ENCODE measurements at regions not wholly inside any gene's neighbourhood (a gene's known extent, or its start where the extent isn't known, plus 50 kb on each side); places are given as distances from the start of the nearest gene placed in this dataset.

GRCh38 chr10:3016016-3016415 is 51.3 kb upstream of the PFKP start:
- DNase-seq, result no peak

GRCh38 chr10:3014968-3015367 is 52.4 kb upstream of the PFKP start:
- no peak for DNase-seq

DNA sequence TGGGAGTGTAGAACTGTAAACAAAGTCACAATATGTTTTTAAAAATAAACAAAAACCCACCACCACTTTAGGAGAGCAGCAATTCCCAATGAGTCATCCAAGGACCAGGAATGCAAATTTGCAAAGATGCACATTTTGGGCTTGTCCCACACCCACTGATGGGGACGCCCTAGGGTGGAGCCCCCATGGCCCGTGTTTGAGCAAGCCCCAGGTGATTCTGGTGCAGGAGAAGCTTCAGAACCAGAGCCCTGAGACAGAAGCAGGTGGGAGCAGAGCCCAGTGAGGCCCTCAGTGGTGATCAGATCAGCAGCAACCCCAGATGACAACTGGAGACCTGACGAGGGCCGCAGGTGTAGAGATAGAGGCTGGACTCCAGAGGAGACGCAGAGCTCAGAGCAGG is 55.1 kb upstream of the PFKP start:
- DNase-seq, result no peak

DNA sequence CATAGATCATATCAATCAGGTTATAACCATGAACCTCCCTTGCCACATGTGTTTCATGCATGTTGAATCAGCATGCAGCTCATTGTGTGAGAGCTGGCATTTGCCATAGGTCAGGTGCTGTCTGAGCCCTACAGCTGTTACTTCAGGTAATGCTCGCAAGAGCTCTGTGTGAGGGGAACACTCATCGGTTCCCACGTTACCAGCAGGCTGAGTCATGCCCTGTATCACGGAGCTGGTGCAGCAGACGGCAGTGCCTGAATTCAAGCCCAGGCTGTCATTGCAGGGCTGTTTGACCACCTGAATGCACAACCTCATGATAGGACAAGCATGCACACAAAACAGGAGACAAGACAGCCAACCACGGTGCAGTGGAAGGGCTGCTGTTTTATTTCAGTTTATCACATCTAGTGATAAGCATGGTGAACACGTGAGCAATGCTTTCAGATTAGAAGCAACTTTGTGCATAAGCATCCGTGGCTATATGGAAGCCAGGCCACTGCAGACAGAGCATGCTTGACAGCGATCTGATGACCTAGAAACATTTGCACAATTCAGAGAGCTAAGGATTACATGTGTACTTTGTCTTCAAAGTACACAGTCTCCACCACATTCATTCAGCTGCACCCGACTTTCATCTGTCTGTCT is 56.4 kb upstream of the PFKP start:
- peak in 1 of 58 donors; percentile 9 for DNase-seq

GRCh38 chr10:3010334-3010733 is 57.0 kb upstream of the PFKP start:
- no peak for DNase-seq

DNA sequence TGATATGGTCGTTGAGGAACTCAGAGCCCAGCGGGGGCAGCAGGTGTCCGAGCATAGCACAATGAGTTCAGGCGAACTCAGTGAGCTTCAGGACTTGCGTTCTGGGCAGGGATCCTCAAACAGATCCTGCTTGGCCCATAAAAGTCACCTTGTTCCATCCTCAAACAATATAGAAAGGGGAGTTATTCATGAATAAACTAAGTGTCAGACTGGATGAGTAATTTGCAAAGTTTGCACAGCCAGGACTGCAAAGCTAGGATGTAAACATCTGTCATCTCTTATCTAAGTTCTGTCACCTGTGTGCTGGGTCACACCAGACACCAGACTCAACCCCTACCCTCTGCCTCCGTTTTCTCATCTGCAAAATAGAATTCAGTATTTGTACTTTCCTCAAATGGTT is 58.0 kb upstream of the PFKP start:
- DNase-seq, result no peak

DNA sequence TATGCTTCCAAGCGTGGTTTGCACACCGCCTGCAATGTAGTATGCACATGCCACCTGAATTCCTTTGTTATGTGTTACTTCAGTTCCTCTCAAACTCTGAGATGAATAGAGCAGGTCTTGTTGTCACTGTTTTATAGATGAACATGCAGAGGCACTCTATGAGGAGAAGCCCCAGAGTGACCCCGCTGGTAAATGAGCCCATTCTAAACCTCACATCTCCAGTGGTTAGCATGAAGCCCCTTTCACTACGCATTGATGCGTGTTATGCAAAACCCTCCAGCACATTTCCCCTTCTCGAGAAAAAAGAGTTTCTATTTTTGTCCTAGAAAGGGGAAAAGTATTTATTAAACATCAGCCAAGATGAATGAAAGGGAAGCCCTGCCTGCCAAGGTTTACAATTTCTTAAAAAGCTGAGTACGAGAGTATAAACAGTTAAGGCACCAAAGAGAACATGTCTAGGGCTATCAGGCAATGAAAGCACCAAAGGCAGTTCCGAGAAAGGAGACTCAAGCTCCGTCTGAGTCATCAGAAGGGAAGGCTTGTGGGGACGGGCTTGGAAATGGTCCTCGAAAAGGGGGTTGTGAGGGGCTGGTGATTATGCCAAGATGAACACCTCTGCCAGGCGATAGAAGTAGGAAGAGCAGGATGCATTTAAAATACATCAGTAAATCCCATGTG is 58.7 kb upstream of the PFKP start:
- no peak for DNase-seq

- DNase-seq, result no peak
Observed at GRCh38 chr10:3006607-3007006, 60.7 kb upstream of the PFKP start.

- DNase-seq, result no peak
Observed at GRCh38 chr10:3006093-3006492, 61.3 kb upstream of the PFKP start.

DNA sequence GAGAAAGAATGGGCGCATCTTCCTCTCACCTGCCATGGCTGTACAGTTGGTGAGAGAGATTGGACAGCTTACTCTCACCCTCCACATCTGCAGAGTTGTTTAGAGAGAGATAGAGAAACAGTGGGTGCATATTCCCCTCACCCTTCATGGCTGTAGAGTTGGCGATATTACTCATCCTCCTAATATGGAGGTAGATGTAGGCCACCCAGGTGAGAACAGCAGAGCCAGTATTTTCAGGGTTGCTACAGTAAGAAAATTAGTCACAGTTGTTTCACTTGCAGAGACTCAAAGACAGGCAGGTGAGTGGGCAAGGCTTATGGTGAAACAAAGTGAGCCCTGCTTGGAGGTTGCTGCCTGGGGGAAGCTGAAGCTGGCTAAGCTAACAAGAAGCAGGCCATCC is 65.0 kb upstream of the PFKP start:
- DNase-seq, result no peak

DNA sequence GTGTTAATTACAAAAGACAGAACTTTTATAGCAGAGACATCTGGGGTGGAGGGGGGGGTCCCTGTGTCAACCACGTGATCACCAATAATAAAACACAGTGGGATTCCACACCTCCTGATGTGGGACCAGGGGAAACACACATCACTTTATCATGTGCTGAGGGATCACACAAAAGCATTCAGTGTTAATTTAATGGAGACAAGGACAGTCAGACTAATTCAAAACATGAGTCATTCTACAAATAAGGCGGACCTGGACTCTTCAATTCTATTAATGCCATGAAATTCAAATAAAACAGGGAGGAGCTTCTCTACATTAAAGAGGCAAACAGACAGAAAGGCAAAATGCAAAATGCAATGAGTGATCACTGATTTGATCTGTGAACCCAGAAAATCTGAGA is 67.3 kb upstream of the PFKP start:
- no peak for DNase-seq

DNA sequence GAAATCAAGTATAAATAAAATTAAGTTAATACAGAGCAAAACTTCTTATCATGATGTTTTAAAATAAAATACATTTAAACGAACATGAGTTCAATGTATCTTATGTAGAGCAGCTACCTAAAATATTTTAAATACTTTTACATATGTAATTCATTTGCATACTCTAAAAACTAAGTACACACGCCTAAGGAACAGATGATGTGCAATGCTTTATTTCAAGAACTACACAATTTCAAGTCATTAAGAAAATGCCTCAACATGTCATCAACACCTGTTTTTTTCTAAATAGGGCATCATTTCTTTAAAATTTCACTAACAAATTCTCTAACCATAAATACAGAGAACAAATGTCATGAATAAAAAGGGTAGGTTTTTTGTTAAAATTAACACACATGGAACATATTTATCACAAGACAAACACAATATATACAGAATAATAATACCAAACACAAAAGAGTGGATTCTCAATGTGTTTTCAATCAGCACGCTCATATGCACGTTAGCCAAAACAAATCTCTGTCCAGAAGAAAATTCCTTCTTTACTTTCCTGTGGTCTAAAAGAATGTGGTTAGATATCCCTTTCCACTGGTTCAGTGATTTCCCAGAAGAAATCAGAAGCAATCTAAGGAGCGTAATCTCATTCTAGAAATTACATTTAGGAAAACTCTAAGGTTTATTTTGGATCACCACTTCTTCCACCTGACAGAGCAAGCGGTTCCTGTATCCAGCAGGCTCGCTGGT is 73.0 kb upstream of the PFKP start:
- DNase-seq, result no peak

- DNase-seq, result no peak
Observed at GRCh38 chr10:2993636-2994035, 73.7 kb upstream of the PFKP start.

DNA sequence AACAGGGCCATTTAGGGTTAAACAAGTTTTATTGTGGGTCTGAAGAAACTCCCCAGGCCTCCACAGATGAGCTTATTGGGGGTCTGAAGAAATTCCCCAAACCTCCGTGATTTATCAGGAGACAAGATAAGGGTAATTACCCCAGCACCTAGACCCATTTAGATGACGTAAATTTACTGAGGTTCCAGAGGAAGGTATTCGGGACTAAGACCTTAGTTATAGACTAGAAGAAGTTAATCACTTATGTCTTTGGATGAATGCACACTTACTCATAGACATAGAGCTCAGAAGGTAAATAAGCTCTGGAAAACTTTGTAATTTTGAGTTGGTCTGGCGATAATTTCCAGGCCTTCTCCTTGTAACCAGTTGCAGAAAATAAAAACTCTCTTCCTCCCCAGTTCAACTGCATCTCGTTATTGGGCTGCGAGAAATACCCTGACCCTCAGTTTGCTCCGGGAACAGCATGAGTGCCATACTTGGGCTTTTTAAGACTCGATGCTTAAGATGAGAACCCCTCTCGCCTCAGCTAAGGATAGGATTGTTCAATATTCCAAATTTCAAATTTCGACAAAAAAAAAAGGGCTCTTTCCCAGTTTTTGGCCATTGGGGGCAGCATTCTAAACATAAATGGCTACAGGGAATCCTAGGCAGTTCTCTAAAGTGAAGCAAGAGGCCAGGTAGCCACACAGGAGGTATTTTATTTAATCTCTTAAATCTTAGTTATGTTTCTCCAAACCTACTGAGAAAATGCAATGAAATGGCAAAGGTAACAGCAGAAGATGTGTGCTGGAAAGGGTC is 74.7 kb upstream of the PFKP start:
- no peak for DNase-seq

GRCh38 chr10:2990764-2991163 is 76.6 kb upstream of the PFKP start:
- no peak for DNase-seq

- DNase-seq, result no peak
Observed at GRCh38 chr10:2989292-2989947, 77.9 kb upstream of the PFKP start.

GRCh38 chr10:2987185-2987768 is 80.1 kb upstream of the PFKP start:
- no peak for DNase-seq

- no peak for DNase-seq
Observed at GRCh38 chr10:2986391-2986801, 81.0 kb upstream of the PFKP start.

DNA sequence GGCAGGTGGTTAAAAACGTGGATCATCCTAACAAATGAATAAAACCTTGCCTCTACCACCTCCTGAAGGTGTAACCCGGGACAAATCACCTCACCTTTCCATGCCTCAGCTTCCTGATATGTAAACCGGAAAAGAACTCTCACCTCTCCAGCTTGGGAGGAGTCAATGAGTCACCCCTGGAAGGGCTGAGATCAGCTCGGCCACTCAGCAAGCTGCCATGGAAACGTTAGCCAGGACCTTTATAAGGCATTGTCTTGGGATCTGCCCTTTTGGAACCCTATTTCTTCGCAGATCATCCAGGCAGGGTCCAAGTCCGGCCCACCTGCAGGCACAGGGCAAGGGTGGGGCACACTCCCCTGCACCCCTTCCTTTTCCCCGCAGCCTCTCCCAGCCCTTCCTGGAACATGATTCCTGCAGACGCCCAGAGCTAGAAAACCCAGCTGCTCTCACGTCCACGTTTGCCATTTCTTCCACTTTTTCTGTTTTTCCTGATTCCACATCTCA is 81.6 kb upstream of the PFKP start:
- DNase-seq, result no peak

DNA sequence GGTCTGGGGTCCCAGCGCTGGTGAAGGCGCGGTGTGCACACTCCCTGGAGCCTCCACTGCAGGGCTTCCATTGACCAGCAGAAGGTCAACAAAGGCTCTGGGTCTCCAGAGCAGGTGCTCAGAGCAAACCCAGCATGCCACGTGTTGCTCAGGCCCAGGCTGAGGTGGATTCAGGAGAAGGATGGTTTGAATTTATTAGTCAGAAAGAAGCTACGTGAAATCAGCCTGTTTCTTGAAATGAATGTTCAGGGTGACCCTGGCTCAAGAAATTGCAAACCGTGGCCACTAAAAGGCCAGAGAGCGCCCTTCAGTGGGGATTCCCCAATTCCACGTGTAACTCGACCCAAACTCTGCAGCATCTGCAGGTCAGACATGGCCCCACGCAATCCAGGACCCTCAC is 82.7 kb upstream of the PFKP start:
- DNase-seq, result no peak

- DNase-seq, result no peak
Observed at GRCh38 chr10:2982146-2982545, 85.2 kb upstream of the PFKP start.

Measured in anterior cingulate cortex (tissue), 58 donors.